ENCODE measurements at regions not wholly inside any gene's neighbourhood (a gene's known extent, or its start where the extent isn't known, plus 50 kb on each side); places are given as distances from the start of the nearest gene placed in this dataset.
"Not testable (repeated sequence)": the region's sequence is repeated elsewhere in the genome, so short reads cannot be mapped to it uniquely, and the experiment has no call there.

GRCh38 chr2:156753766-156754165 is 317.6 kb downstream of the GPD2 start:
- no peak for DNase-seq (ENCODE audit: low read depth in 1 of 2, low spot score in 1 of 2)
- no peak for TF ChIP-seq JUND (IDR thresholded peaks at IDR 0.05; ENCODE audit: low read depth)
- in situ Hi-C loops (cut with HindIII; ENCODE audit: low pct_unique_long_range_greater_than_20kb, low sequenced_read_pairs): no loop called here

- no peak for DNase-seq (ENCODE audit: low read depth in 1 of 2, low spot score in 1 of 2)
- no peak for TF ChIP-seq JUND (IDR thresholded peaks at IDR 0.05; ENCODE audit: low read depth)
- in situ Hi-C loops (cut with HindIII; ENCODE audit: low pct_unique_long_range_greater_than_20kb, low sequenced_read_pairs): no loop called here
These were observed 320.3 kb downstream of the GPD2 start for GRCh38 chr2:156756516-156756915.

GRCh38 chr2:156763174-156763573 is 327.0 kb downstream of the GPD2 start:
- DNase-seq (ENCODE audit: low read depth in 1 of 2, low spot score in 1 of 2): no peak
- TF ChIP-seq JUND (IDR thresholded peaks at IDR 0.05; ENCODE audit: low read depth): no peak
- in situ Hi-C loops (cut with HindIII; ENCODE audit: low pct_unique_long_range_greater_than_20kb, low sequenced_read_pairs): no loop called here

- in situ Hi-C loops (cut with HindIII; ENCODE audit: low pct_unique_long_range_greater_than_20kb, low sequenced_read_pairs): no loop called here
- DNase-seq (ENCODE audit: low read depth in 1 of 2, low spot score in 1 of 2): no peak
- no peak for TF ChIP-seq JUND (IDR thresholded peaks at IDR 0.05; ENCODE audit: low read depth)
These were observed 328.9 kb downstream of the GPD2 start for GRCh38 chr2:156765043-156765442.

DNA sequence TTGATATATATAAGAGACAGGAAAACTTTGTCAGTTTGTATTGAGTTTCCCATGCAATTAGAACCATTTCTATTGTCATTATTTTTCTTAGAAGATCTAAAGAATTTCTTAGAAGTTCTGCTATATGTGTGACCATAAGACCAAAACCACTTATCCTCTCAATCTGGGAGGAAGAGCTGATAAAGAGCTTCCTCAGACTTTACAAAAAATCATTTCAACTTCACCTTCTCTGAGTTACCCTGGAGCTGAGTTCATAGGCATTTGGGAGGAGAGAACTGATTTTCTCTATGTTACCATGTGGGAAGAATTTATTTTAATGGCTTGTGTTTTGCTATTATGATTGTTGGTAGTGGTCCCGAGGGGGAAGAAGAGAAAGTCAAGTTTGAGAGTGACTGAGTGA is 329.3 kb downstream of the GPD2 start:
- TF ChIP-seq JUND (IDR thresholded peaks at IDR 0.05; ENCODE audit: low read depth): no peak
- in situ Hi-C loops (cut with HindIII; ENCODE audit: low pct_unique_long_range_greater_than_20kb, low sequenced_read_pairs): no loop called here

DNA sequence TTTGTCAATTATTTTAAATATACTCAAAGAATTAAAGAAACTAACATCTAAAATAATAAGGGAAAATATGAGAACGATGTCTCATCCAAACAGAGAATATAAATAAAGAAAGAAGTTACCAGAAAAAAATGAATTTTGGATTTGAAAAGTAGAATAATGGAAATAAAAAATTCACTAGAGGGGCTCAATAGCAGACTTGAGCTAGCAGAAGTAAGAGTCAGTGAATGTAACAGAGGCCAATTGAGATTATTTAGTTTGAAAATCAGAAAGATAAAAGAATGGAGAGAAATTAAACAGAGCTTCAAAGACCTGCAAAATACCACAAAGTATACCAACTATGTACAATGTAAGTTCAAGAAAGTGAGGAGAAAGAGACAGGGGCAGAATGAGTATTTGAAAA is 333.6 kb downstream of the GPD2 start:
- in situ Hi-C loops (cut with HindIII; ENCODE audit: low pct_unique_long_range_greater_than_20kb, low sequenced_read_pairs): no loop called here
- no peak for TF ChIP-seq JUND (IDR thresholded peaks at IDR 0.05; ENCODE audit: low read depth)
- no peak for DNase-seq (ENCODE audit: low read depth in 1 of 2, low spot score in 1 of 2)

More for the DNA sequence above, 329.3 kb downstream of the GPD2 start:
- no peak for DNase-seq (ENCODE audit: low read depth in 1 of 2, low spot score in 1 of 2)

- no peak for TF ChIP-seq JUND (IDR thresholded peaks at IDR 0.05; ENCODE audit: low read depth)
- no peak for DNase-seq (ENCODE audit: low read depth in 1 of 2, low spot score in 1 of 2)
- in situ Hi-C loops (cut with HindIII; ENCODE audit: low pct_unique_long_range_greater_than_20kb, low sequenced_read_pairs): no loop called here
These were observed 342.7 kb downstream of the GPD2 start for GRCh38 chr2:156778916-156779315.

GRCh38 chr2:156779416-156780120 is 343.4 kb downstream of the GPD2 start:
- TF ChIP-seq JUND (IDR thresholded peaks at IDR 0.05; ENCODE audit: low read depth): no peak
- peak in 1 of 2 experiments; percentile 23 for DNase-seq (ENCODE audit: low read depth in 1 of 2, low spot score in 1 of 2)
- in situ Hi-C loops (cut with HindIII; ENCODE audit: low pct_unique_long_range_greater_than_20kb, low sequenced_read_pairs): no loop called here

- peak in 1 of 2 experiments; percentile 65 for DNase-seq (ENCODE audit: low read depth in 1 of 2, low spot score in 1 of 2)
- in situ Hi-C loops (cut with HindIII; ENCODE audit: low pct_unique_long_range_greater_than_20kb, low sequenced_read_pairs): not testable (repeated sequence)
These were observed 345.5 kb downstream of the GPD2 start for GRCh38 chr2:156781677-156782076.

- no peak for TF ChIP-seq JUND (IDR thresholded peaks at IDR 0.05; ENCODE audit: low read depth)
- no peak for DNase-seq (ENCODE audit: low read depth in 1 of 2, low spot score in 1 of 2)
- in situ Hi-C loops (cut with HindIII; ENCODE audit: low pct_unique_long_range_greater_than_20kb, low sequenced_read_pairs): no loop called here
These were observed 348.0 kb downstream of the GPD2 start for GRCh38 chr2:156784020-156784701.

DNA sequence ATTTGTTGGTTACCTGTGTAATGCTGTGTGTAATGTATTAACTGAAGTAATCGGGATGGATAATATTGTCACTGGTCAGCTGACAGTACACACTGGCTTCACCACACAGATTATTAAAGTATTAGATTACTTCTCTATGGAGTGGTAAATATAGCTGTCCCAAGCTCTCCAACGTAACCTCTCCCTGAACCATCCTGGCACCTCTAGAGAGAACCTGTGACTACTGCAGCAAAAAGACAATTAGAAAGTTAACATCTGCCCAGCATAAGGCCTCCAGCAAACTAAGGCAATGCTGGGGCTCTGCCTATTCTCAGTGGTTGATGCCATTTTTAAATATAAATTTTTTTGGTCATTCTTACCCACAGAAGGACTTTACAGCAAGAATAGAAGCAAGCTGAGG is 351.3 kb downstream of the GPD2 start:
- in situ Hi-C loops (cut with HindIII; ENCODE audit: low pct_unique_long_range_greater_than_20kb, low sequenced_read_pairs): no loop called here

DNA sequence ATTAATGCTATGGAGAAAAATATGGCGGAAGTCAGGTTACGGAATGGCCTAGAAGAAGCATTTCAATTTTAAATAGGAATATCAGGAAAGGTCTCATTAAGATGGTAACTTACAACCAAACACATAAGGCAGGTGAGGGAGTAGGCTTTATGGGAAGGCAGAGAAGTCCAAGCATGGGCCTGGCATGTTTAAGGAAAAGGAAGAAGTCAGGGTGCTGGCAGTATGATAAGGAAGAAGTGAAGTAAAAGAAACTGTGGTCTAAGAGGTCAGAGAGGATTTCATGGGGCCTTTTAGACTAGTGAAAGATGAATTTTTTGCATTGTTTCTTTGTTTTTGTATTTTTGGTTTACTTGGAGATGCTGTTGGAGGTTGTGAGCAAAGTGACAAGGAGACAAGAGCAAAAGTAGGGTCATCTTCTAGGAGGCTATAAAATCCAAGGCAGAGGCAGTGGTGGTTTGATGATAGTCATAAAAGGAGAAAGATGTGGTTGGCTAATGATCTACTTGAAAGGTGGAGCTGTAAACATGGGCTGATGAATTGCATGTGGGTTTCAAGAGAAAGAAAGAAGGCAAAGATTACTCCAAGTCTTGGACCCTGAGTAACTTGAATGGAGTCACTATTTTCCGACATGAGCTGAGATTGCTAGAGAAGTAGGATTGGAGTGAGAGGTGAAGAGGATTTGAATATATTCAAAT is 354.3 kb downstream of the GPD2 start:
- TF ChIP-seq JUND (IDR thresholded peaks at IDR 0.05; ENCODE audit: low read depth): no peak
- DNase-seq (ENCODE audit: low read depth in 1 of 2, low spot score in 1 of 2): no peak
- in situ Hi-C loops (cut with HindIII; ENCODE audit: low pct_unique_long_range_greater_than_20kb, low sequenced_read_pairs): no loop called here

More for the DNA sequence above, 351.3 kb downstream of the GPD2 start:
- no peak for DNase-seq (ENCODE audit: low read depth in 1 of 2, low spot score in 1 of 2)
- no peak for TF ChIP-seq JUND (IDR thresholded peaks at IDR 0.05; ENCODE audit: low read depth)

DNA sequence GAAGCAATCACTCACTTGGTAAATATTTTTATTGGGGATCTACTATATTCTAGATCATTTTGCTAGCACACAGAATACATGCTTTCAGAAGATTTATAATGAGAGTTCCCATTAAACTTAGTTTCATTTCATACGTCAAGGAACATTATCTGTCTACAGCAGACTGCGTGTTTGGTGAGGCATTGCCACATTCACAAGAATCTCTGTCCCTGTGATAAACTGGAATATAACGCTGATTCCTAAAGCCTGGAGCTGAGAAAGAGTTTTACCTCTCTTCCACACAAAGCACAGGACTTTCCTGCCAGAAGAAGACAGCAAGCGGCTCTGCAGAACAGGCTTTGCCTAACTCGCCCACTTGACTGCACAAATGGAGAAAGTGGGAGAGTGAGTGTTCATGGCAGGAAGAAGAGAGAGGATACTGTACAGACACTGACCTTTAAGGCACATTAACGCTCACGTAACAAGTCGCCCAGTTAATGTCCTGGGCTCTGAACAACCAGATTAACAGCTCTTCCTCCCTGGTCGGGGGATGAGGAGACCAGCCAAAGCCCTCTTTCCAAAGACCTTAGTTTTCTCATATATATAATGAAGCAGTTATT is 356.2 kb downstream of the GPD2 start:
- no peak for TF ChIP-seq JUND (IDR thresholded peaks at IDR 0.05; ENCODE audit: low read depth)
- DNase-seq (ENCODE audit: low read depth in 1 of 2, low spot score in 1 of 2): no peak
- in situ Hi-C loops (cut with HindIII; ENCODE audit: low pct_unique_long_range_greater_than_20kb, low sequenced_read_pairs): no loop called here

Measured in T47D (cell line).